ENCODE measurements at regions not wholly inside any gene's neighbourhood (a gene's known extent, or its start where the extent isn't known, plus 50 kb on each side); places are given as distances from the start of the nearest gene placed in this dataset.
"Not testable (repeated sequence)": the region's sequence is repeated elsewhere in the genome, so short reads cannot be mapped to it uniquely, and the experiment has no call there.

- DNase-seq, result no peak
Observed at GRCh38 chr3:176615826-176616225, 581.5 kb downstream of the TBL1XR1 start.

- DNase-seq, result no peak
Observed at GRCh38 chr3:176611703-176612102, 585.6 kb downstream of the TBL1XR1 start.

- no peak for DNase-seq
Observed at GRCh38 chr3:176609361-176609760, 587.9 kb downstream of the TBL1XR1 start.

GRCh38 chr3:176605553-176605952 is 591.7 kb downstream of the TBL1XR1 start:
- DNase-seq, result not testable (repeated sequence)

GRCh38 chr3:176595307-176595706 is 602.0 kb downstream of the TBL1XR1 start:
- DNase-seq, result no peak

GRCh38 chr3:176590722-176591121 is 606.6 kb downstream of the TBL1XR1 start:
- no peak for DNase-seq

- DNase-seq, result no peak
Observed at GRCh38 chr3:176587089-176587488, 610.2 kb downstream of the TBL1XR1 start.

GRCh38 chr3:176584413-176585176 is 612.7 kb downstream of the TBL1XR1 start:
- DNase-seq, result no peak

- DNase-seq, result no peak
Observed at GRCh38 chr3:176583956-176584355, 613.3 kb downstream of the TBL1XR1 start.

GRCh38 chr3:176581589-176581988 is 615.7 kb downstream of the TBL1XR1 start:
- DNase-seq, result no peak

GRCh38 chr3:176579711-176580185 is 617.5 kb downstream of the TBL1XR1 start:
- no peak for DNase-seq

- no peak for DNase-seq
Observed at GRCh38 chr3:176578316-176578715, 619.0 kb downstream of the TBL1XR1 start.

- no peak for DNase-seq
Observed at GRCh38 chr3:176577447-176577846, 619.8 kb downstream of the TBL1XR1 start.

- DNase-seq, result no peak
Observed at GRCh38 chr3:176574786-176575185, 622.5 kb downstream of the TBL1XR1 start.

GRCh38 chr3:176571926-176572325 is 625.4 kb downstream of the TBL1XR1 start:
- no peak for DNase-seq

GRCh38 chr3:176570992-176571391 is 626.3 kb downstream of the TBL1XR1 start:
- no peak for DNase-seq

- DNase-seq, result no peak
Observed at GRCh38 chr3:176568189-176568588, 629.1 kb downstream of the TBL1XR1 start.

- DNase-seq, result no peak
Observed at GRCh38 chr3:176566757-176567156, 630.5 kb downstream of the TBL1XR1 start.

- DNase-seq, result no peak
Observed at GRCh38 chr3:176562331-176562730, 635.0 kb downstream of the TBL1XR1 start.

- no peak for DNase-seq
Observed at GRCh38 chr3:176561826-176562225, 635.5 kb downstream of the TBL1XR1 start.

GRCh38 chr3:176554791-176555654 is 642.3 kb downstream of the TBL1XR1 start:
- DNase-seq, result no peak

GRCh38 chr3:176554264-176554663 is 643.0 kb downstream of the TBL1XR1 start:
- no peak for DNase-seq

- DNase-seq, result no peak
Observed at GRCh38 chr3:176526942-176527341, 670.3 kb downstream of the TBL1XR1 start.

GRCh38 chr3:176526225-176526624 is 671.1 kb downstream of the TBL1XR1 start:
- DNase-seq, result no peak

Data from AML-193 (cell line).